CD4-positive, alpha-beta T cell treated with Interleukin-15 for 4 hours (primary cell): ENCODE measurements at regions not wholly inside any gene's neighbourhood (a gene's known extent, or its start where the extent isn't known, plus 50 kb on each side); places are given as distances from the start of the nearest gene placed in this dataset.

Source experiments
- DNase-seq: peaks from one replicate; pipeline ENCODE4 v3.0.0-alpha.2; 2020; ENCODE audit warnings: low spot score

DNA sequence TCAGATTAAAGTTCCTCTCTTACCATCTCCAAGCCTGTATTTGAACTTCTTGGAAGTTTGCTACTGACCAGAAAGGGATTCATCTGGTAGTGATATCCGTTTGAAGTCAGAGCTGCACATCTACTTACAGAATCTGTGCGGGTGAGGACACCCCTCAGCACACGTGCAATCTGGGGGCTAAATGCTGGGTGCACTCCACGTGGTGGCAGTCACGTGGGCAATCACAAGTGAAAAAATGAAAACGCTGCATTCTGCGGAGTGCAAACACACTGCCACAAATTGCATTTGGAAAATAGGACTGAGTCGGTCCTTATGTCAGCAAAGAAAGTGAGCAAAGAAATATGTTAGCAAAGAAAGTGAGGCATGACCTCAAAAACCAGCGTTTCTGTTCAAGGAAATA is 76.1 kb upstream of the GYPC start:
- no peak for DNase-seq

DNA sequence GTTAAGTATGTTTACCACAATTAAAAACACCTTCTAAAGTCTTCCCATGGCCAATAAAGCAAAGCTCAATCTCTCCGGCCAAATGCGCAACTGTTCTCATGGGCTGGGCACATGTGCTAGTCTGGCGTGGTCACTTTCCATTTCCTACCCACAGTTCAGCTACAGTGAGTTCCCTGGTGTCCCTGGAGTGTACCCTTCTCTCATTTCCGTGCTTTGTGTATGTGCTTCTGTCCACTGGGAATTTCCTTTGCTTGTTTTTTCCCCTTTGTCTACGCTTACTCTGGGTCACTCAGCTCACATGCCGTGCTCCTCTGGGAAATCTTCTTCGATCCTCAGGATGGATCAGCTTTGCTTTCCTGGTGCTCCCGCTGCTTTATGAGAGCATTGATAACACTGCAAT is 69.6 kb upstream of the GYPC start:
- no peak for DNase-seq

DNA sequence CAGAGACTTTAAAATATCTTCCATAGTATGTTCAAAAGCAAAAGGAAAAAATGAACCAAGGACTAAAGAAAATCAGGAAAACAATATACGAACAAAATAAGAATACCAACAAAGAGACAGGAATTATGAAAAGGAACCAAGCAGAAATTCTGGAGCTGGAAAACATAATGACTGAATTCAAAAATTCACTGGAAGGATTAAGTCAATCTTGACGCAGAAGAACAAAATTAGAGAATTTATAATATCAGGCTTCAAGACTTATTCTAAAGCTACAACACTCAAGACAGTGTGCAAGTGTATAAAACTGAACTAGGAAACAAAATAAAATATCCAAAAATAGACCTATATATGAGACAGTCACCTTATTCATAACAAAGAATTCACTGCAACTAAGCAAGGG is 56.9 kb upstream of the GYPC start:
- no peak for DNase-seq

DNA sequence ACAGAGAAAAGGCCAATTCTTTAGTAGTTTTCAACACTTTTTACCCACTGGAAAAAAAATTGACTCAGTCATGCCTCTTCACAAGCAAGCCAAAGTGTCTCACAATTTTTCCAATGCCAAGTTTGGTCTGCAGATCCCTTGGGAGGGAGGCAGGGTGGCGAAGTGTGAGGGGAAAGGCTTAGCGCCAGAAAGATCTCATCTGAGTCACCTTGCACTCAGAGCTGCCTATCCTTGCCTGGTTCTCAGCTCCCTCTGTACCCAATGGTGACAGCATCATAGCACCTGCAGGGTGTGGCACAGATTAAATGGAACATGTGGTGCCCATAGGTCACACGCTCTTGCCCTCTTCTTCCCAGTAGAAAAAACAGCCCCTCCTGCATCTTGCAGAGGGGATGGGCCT is 55.2 kb upstream of the GYPC start:
- DNase-seq = no peak

DNA sequence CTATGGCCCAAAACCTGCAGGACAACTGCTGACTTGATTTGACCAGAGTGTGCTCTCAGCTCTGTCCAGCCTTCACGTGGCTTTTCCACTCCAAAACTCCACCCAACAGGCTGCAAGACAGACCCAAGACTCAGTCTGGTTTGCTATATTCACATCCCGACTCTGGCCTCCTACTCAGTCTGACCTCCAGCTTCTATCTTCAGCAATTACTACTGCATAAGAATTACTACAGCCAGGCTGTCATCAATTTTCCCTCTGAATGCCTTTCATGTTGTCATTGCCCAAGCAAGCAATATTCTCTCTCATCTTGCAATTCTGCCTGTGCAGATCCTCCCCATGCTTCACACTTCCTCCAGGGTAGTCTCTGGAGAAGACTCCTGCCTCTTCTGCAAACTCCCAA is 53.6 kb upstream of the GYPC start:
- DNase-seq = no peak
